HCT116 (cell line): ENCODE measurements at regions not wholly inside any gene's neighbourhood (a gene's known extent, or its start where the extent isn't known, plus 50 kb on each side); places are given as distances from the start of the nearest gene placed in this dataset.

Source experiments
- ATAC-seq: fragments of 200-7000 bp; cut with Tn5 transposase; 2 replicates; pipeline ENCODE4 v1.9.1; 2020; ENCODE audit warnings: mild to moderate bottlenecking, moderate library complexity
- BruUV-seq: library from RNA; stranded (reverse); fragments of 400-500 nt; replicated peaks from 2 replicates; lab custom pipeline; 2021; lab: Mats Ljungman, UMichigan
- CTCF ChIA-PET: fragments of 300-600 bp; sonication (Branson Sonifier 250); formaldehyde crosslinking; loops from one replicate; lab custom pipeline; 2021; ENCODE audit warnings: antibody characterized with exemption; lab: Charles Lee
- POLR2A ChIA-PET: fragments of 300-600, 350-600 bp; sonication (Branson Sonifier 250); formaldehyde crosslinking; loops from one replicate; lab custom pipeline; 2021; ENCODE audit warnings: antibody characterized with exemption; lab: Charles Lee
- RAD21 ChIA-PET, 2 experiments: fragments of 300-600 bp; sonication (Branson Sonifier 250); formaldehyde crosslinking; loops; one replicate each; lab custom pipeline; 2023; ENCODE audit warnings: low total read pairs in 2 of 2; ENCODE audit not compliant: uncharacterized antibody in 2 of 2, unreplicated experiment in 2 of 2, low non-redundant PET in 1 of 2; lab: Charles Lee
- DNase-seq: peaks from one replicate; pipeline ENCODE4 v3.0.0-alpha.2; 2010; ENCODE audit warnings: low read depth, low spot score
- H2AFZ ChIP-seq: fragments of 200-600 bp; shearing (Covaris generic), sonication (generic); 2 replicates; pipeline ENCODE4 v1.6.1; 2017; ENCODE audit warnings: low read depth, mixed run types, mixed read lengths, antibody characterized with exemption, low read length; ENCODE audit not compliant: poor library complexity, severe bottlenecking
- H3K27ac ChIP-seq: 2 replicates; pipeline ENCODE4 v1.5.1; 2012; ENCODE audit warnings: low read depth, low read length
- H3K27me3 ChIP-seq: fragments of 200-600 bp; sonication (generic); 2 replicates; pipeline ENCODE4 v1.6.1; 2016; ENCODE audit warnings: mixed run types, low read length, mixed read lengths; ENCODE audit not compliant: insufficient read depth
- H3K36me3 ChIP-seq, 2 experiments: fragments of 200-500 bp in 1 of 2; fragments of 200-600 bp in 1 of 2; sonication (Bioruptor generic) in 1 of 2; sonication (generic) in 1 of 2; 2 replicates each; pipeline versions ENCODE4 v1.5.1 to v1.6.1; 2014 to 2016; ENCODE audit warnings: low read length in 2 of 2, inconsistent platforms in 1 of 2, mixed read lengths in 1 of 2, mixed run types in 1 of 2; ENCODE audit not compliant: insufficient read depth in 2 of 2, control insufficient read depth in 1 of 2
- H3K4me1 ChIP-seq, 2 experiments: fragments of 200-600 bp in 1 of 2; sonication (generic) in 1 of 2; 2 replicates each; pipeline versions ENCODE4 v1.5.1 to v1.6.1; 2012 to 2017; ENCODE audit warnings: low read length in 2 of 2, inconsistent platforms in 1 of 2, mild to moderate bottlenecking in 1 of 2, mixed read lengths in 1 of 2, mixed run types in 1 of 2, moderate library complexity in 1 of 2; ENCODE audit not compliant: insufficient read depth in 2 of 2, control insufficient read depth in 1 of 2
- H3K4me2 ChIP-seq: fragments of 200-600 bp; sonication (generic); 2 replicates; pipeline ENCODE4 v1.6.1; 2017; ENCODE audit warnings: mixed run types, low read length, mixed read lengths
- H3K4me3 ChIP-seq, 2 experiments: fragments of 200-600 bp in 1 of 2; sonication (generic) in 1 of 2; replicated peaks in 1 of 2; 2 replicates each; pipeline ENCODE4 v1.5.1; 2011 to 2016; ENCODE audit warnings: low read length in 2 of 2, control low read depth in 1 of 2, low read depth in 1 of 2, mild to moderate bottlenecking in 1 of 2, mixed read lengths in 1 of 2, mixed run types in 1 of 2
- H3K79me2 ChIP-seq: fragments of 200-600 bp; sonication (generic); 2 replicates; pipeline ENCODE4 v1.6.1; 2017; ENCODE audit warnings: mild to moderate bottlenecking, mixed run types, low read length, moderate library complexity, mixed read lengths; ENCODE audit not compliant: insufficient read depth
- H3K9ac ChIP-seq: fragments of 200-600 bp; sonication (generic); 2 replicates; pipeline ENCODE4 v1.6.1; 2016; ENCODE audit warnings: low read length, mixed read lengths
- H3K9me2 ChIP-seq: fragments of 200-600 bp; sonication (generic), shearing (Covaris generic); 2 replicates; pipeline ENCODE4 v1.6.1; 2017; ENCODE audit warnings: mixed run types, mild to moderate bottlenecking, moderate library complexity; ENCODE audit not compliant: insufficient read depth
- H3K9me3 ChIP-seq, 2 experiments: fragments of 200-500 bp in 1 of 2; fragments of 200-600 bp in 1 of 2; sonication (Bioruptor generic) in 1 of 2; sonication (generic) in 1 of 2; 2 replicates each; pipeline ENCODE4 v1.6.1; 2014 to 2017; ENCODE audit warnings: low read length in 2 of 2, mixed read lengths in 2 of 2, inconsistent platforms in 1 of 2, low read depth in 1 of 2, mild to moderate bottlenecking in 1 of 2, mixed run types in 1 of 2, moderate library complexity in 1 of 2; ENCODE audit not compliant: control insufficient read depth in 1 of 2, insufficient read depth in 1 of 2
- H4K20me1 ChIP-seq: fragments of 200-600 bp; sonication (generic), shearing (Covaris generic); 2 replicates; pipeline ENCODE4 v1.6.1; 2017; ENCODE audit warnings: mixed run types, mild to moderate bottlenecking, moderate library complexity; ENCODE audit not compliant: insufficient read depth
- CBX3 ChIP-seq: IDR thresholded peaks from 2 replicates; pipeline ENCODE4 v1.6.1; 2012; ENCODE audit warnings: low read depth
- ELF1 ChIP-seq: IDR thresholded peaks from 2 replicates; pipeline ENCODE4 v1.6.1; 2012; ENCODE audit warnings: low read depth, borderline replicate concordance
- EZH2phosphoT487 ChIP-seq: fragments of 200-600 bp; IDR thresholded peaks from 2 replicates; pipeline ENCODE4 v1.6.1; 2018; ENCODE audit warnings: antibody characterized with exemption, borderline replicate concordance
- SIN3A ChIP-seq: IDR thresholded peaks from 2 replicates; pipeline ENCODE4 v1.6.1; 2012; ENCODE audit warnings: low read depth
- YY1 ChIP-seq: IDR thresholded peaks from 2 replicates; pipeline ENCODE4 v1.6.1; 2011; ENCODE audit warnings: low read length, low read depth, moderate library complexity, mild to moderate bottlenecking; ENCODE audit not compliant: insufficient replicate concordance; ENCODE audit errors: extremely low read depth
- ZFX ChIP-seq: fragments of 450-650 bp; IDR thresholded peaks from 2 replicates; pipeline ENCODE4 v1.6.1; 2017
- ZNF274 ChIP-seq: fragments of 200-500 bp; sonication (Bioruptor generic); IDR thresholded peaks from 2 replicates; pipeline ENCODE4 v1.6.1; 2014; ENCODE audit warnings: mild to moderate bottlenecking, low read depth, low read length, inconsistent platforms
- intact Hi-C: fragments of 100-400 bp; cut with micrococcal nuclease; formaldehyde crosslinking; loops from 2 replicates; pipeline ENCODE4 v1.10.0; 2022
- TF ChIP-seq, protein P1 (sequence below), 3 experiments: fragments of 200-600 bp in 1 of 3; sonication (generic) in 1 of 3; IDR thresholded peaks in 2 of 3; conservative IDR thresholded peaks in 1 of 3; 2 replicates each; pipeline ENCODE4 v1.5.1; 2012 to 2017; ENCODE audit warnings: low read depth in 2 of 3, low read length in 2 of 3, antibody characterized with exemption in 1 of 3, borderline replicate concordance in 1 of 3, control low read depth in 1 of 3, mild to moderate bottlenecking in 1 of 3, mixed read lengths in 1 of 3, mixed run types in 1 of 3, moderate library complexity in 1 of 3; ENCODE audit not compliant: insufficient read depth in 1 of 3

DNA sequence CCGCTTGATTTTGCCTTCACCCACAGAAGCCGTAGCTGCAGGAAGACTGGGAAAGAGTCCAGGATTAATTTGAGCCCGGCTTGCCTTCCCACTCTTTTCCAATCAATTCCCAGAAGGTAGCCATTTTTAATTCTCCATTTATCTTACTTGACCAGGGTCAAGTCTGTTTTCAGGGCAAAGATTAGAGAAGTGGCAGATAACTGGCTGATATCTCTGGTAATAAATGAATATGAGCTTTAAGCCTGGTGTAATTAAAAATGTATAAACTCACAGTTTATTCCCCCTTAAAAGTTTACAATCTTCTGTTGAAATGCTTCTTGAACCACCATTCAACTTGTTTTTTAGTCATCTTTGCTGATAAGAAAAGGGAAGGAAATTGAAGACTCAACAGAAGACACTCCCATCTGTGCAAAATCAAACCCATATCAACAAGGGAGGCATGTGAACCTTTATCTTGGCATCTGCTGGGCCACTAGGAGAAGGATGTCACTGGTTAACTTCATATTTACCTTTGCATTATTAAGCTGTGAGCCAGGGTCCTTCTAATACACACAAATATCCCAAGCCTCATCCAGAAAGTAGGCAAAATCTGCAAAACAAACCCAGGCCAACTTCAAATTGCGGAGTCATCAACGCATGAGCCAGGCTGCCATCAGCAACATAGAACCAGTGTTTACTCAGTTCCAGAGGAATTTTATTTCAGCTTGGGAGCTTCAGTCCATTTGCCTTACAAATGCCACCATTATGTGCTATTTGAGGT lies 314.6 kb upstream of the MAF start:
- Histone ChIP-seq H3K27me3 (no peaks in the 10 kb centered on the region), H2AFZ (no peak overlapping the region), H3K4me3 (no peak overlapping the region), H3K9ac (no peak overlapping the region), H4K20me1 (no peaks in the 10 kb centered on the region), H3K4me2 (no peak overlapping the region), H3K4me1 (no peaks in the 10 kb centered on the region), H3K9me2 (no peaks in the 10 kb centered on the region), H3K27ac (no peak overlapping the region), H3K36me3 (no peaks in the 10 kb centered on the region), H3K79me2 (no peaks in the 10 kb centered on the region), H3K9me3 (peaks cover 31 to 41% of the 10 kb centered on the region in 2 experiments; a peak in 3 of 4 replicates)
- ChIA-PET RAD21 (no interaction called here), CTCF (no interaction called here), POLR2A (no interaction called here)
- intact Hi-C loops: no loop called here
- TF ChIP-seq CBX3 (no peak), ELF1 (no peak), SIN3A (no peak), ZFX (no peak), EZH2phosphoT487 (no peak), YY1 (no peak)
- no peak for ATAC-seq
- BruUV-seq: no TSS peak
- no peak for DNase-seq

DNA sequence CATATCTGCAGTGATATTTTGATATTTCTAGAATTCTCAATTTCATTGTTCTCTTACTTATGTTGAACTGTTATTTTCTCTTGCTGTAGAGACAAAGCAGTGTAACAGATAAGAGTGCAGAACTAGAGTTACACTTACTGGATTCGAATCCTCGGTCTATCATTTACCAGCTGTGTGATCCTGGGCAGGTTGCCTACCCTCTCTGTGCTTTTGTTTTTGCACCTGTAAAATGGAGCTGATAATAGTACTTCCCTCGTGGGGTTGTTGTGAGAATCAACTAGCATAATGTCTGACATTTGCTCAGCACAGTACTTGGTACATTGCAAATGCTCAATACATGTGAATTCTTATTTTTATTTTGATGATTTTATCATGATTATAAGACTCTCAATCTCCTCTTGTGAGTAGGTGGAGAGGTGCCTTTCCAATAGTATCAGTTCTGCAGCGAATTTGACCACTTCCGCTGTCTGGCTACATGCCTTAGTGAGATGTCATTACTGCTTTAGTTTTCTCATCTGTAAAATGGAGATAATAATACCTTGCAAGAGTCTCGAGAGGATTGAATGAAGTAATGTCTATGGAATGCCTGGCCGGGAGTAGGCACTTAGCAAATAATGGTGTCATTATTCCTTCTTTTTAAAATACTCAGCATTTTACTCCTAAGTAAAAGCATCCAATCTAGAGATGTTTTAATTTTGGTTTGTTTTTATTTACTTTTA lies 312.2 kb upstream of the MAF start:
- Histone ChIP-seq H4K20me1 (no peaks in the 10 kb centered on the region), H3K4me1 (no peaks in the 10 kb centered on the region), H3K36me3 (no peaks in the 10 kb centered on the region), H3K27me3 (no peaks in the 10 kb centered on the region)
- no peak for ATAC-seq
- CTCF ChIA-PET: no interaction called here
- RAD21 ChIA-PET: no interaction called here
- intact Hi-C loops: no loop called here
- no peak for TF ChIP-seq ZNF274
- TF ChIP-seq, protein P1, sequence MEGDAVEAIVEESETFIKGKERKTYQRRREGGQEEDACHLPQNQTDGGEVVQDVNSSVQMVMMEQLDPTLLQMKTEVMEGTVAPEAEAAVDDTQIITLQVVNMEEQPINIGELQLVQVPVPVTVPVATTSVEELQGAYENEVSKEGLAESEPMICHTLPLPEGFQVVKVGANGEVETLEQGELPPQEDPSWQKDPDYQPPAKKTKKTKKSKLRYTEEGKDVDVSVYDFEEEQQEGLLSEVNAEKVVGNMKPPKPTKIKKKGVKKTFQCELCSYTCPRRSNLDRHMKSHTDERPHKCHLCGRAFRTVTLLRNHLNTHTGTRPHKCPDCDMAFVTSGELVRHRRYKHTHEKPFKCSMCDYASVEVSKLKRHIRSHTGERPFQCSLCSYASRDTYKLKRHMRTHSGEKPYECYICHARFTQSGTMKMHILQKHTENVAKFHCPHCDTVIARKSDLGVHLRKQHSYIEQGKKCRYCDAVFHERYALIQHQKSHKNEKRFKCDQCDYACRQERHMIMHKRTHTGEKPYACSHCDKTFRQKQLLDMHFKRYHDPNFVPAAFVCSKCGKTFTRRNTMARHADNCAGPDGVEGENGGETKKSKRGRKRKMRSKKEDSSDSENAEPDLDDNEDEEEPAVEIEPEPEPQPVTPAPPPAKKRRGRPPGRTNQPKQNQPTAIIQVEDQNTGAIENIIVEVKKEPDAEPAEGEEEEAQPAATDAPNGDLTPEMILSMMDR (IDR thresholded peaks at IDR 0.05 in 2 of 3, conservative IDR thresholded peaks at IDR 0.05 in 1 of 3; ENCODE audit: borderline replicate concordance in 1 of 3, insufficient read depth in 1 of 3, low read depth in 2 of 3, low read length in 2 of 3): no peak
- TF ChIP-seq, all 23 proteins: peak for 0
- no peak overlapping the region for H3K4me3 ChIP-seq
- H3K79me2 ChIP-seq: no peaks in the 10 kb centered on the region
- H2AFZ ChIP-seq: no peak overlapping the region
- no peak overlapping the region for H3K4me2 ChIP-seq
- no peak for DNase-seq
- no peaks in the 10 kb centered on the region for H3K9me2 ChIP-seq
- no peak overlapping the region for H3K27ac ChIP-seq
- peaks cover 31 to 41% of the 10 kb centered on the region in 2 experiments; a peak in 3 of 4 replicates for H3K9me3 ChIP-seq
- BruUV-seq: no TSS peak
- POLR2A ChIA-PET: no interaction called here
- H3K9ac ChIP-seq: no peak overlapping the region
